HG02981 (cell line): ENCODE measurements at regions not wholly inside any gene's neighbourhood (a gene's known extent, or its start where the extent isn't known, plus 50 kb on each side); places are given as distances from the start of the nearest gene placed in this dataset.
"Not testable (repeated sequence)": the region's sequence is repeated elsewhere in the genome, so short reads cannot be mapped to it uniquely, and the experiment has no call there.

Experiments
- ATAC-seq: cut with Tn5 transposase; IDR thresholded peaks from one replicate; pipeline ENCODE4 v1.9.1; 2021; ENCODE audit warnings: mild to moderate bottlenecking, moderate library complexity; ENCODE audit not compliant: unreplicated experiment

GRCh38 chr20:47927944-47928343, 142.7 kb upstream of the SULF2 start:
- no peak for ATAC-seq

GRCh38 chr20:47927385-47927851, 142.1 kb upstream of the SULF2 start:
- ATAC-seq, result no peak

DNA sequence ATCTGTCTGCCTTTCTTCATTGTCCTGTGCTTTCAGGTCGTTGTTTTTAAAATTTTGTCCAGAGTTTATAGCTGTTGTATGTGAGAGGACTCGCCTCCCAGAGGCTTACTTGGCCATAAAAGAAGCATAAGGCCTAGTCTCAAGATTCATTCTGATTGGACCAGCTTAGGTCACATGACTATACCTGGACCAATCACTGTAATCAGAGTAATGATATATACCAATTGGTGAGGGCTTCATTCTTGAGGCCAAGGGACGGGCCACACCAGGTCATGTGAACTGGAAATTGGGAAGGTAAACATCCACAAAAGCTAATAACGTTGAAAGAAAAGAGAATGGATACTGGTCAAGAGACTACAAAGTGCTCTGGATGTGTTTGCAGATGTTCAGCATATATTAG, 141.4 kb upstream of the SULF2 start:
- no peak for ATAC-seq

- no peak for ATAC-seq
These were observed 140.3 kb upstream of the SULF2 start for GRCh38 chr20:47925593-47925992.

DNA sequence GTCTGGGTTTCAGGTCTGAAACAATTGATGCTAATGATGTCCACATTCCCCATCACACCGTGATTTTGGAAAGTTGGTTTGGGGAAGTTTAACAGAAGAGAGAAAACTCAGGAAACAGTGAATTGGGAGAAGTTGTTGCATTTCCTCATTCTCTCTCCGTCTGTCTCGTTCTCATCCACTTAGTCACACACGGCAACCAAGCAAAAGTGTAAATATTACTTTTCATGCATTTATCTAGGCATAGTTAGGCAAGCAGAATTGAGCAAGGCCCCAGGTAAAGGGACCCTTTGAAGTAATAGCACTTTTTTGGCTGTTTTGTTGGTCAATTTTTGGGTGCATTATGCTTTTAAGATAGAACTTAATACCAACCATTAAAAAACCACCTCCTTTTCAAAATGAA, 137.0 kb upstream of the SULF2 start:
- no peak for ATAC-seq

GRCh38 chr20:47921829-47922228, 136.5 kb upstream of the SULF2 start:
- not testable (repeated sequence) for ATAC-seq

- no peak for ATAC-seq
These were observed 136.1 kb upstream of the SULF2 start for GRCh38 chr20:47921408-47921807.

- ATAC-seq, result no peak
These were observed 132.3 kb upstream of the SULF2 start for GRCh38 chr20:47917549-47918070.

- ATAC-seq, result no peak
These were observed 130.2 kb upstream of the SULF2 start for GRCh38 chr20:47915495-47915894.

DNA sequence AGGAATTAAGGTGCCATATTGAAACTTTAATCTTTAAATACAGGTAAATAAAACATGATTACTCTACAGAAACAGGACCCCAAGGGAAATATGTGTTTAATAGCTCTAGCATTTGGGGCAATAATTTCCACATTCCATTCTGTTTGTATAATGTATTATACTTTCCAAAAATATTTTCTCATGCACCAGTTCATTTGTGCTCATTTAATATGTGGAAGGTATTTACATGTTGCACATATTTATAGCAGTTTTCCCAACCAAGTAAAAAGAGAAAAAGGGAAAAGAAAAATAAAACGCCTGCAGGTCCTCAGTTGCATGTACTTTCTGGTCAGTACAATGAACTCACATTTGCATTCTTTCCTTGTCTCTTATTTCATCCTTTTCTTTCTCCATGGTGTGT, 129.5 kb upstream of the SULF2 start:
- ATAC-seq, result no peak

DNA sequence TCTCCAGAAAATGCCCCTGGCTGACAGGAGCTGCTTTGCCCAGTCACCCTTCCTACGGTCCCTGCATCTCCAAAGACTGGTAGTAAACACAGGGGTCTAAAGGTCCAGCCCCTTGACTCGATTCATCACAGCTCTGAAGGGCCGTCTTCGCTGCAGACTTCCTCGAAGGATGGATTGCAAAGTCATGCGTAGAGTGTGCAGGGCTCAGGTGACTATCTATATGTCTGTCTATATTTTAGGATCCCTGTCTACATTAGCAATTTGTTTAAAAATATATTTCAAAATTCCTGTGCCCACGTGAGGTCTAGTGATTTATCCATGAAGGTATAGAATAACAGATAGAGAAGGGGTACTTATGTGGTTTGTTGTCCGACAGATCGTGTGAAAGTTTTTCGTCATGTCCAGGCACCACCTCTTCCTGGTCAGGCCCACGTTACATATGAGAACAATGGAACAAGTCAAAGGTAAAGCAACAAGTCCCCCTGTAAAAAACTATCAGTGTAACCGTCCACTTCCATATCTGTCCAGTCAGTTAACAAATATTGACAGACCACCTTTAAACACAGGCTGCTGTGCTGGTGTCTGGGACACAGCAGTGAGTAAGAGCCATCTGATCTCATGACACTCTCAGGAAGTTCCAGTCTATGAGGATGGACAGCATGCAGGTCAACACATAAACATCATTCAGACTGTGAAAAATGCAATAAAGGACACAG, 127.7 kb upstream of the SULF2 start:
- ATAC-seq, result not testable (repeated sequence)

DNA sequence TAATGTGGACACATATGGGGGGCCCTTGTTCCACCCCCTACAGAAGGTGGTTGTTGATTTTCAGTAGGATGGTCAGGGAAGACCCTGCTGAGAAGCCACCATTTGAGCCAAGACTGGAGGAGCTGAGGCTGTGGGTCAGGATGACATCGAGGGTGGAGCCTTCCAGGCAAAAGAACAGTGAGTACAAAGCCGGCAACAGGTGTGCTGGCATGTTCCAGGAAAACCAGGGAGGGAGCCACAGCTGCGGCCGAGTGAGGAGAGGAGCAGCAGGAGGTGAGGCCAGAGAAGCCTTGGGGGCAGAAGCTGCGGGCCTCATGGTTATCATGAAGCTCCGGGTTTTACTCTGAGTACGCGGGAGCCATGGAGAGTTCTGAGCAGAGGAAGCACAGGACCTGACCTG, 126.9 kb upstream of the SULF2 start:
- not testable (repeated sequence) for ATAC-seq

DNA sequence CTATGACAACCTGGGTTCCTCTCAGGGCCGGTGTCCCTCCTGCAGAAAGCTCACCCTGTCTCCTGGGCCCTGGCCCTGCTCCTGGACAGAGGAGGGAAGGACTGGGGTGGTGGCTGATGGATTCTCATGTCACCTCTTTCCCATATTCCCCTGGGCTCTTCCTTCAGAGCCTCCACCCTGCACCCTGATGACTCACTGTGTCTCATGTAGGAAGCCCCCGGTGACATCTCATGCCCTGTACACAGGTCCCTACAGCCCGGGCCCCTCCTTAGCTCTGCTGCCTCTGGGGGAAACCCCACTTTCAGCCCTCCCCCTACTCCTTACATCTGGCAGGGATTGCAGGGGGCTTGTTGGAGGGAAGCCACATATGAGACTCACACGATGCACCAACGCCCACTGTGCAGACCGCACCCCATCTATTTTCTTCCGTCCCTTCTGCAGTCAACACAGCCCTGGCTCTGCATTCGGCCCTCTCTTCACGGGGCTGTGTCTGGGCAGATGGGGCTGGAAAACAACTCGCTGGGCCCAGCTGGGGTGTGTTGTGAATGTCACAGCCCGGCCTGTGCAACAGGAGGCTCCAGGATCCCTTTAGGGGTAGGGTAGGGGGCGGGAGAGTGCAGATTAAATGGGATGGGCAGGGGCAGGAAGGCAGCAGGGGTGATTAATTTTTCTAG, 124.6 kb upstream of the SULF2 start:
- ATAC-seq, result not testable (repeated sequence)

- not testable (repeated sequence) for ATAC-seq
These were observed 123.2 kb upstream of the SULF2 start for GRCh38 chr20:47908361-47909035.

DNA sequence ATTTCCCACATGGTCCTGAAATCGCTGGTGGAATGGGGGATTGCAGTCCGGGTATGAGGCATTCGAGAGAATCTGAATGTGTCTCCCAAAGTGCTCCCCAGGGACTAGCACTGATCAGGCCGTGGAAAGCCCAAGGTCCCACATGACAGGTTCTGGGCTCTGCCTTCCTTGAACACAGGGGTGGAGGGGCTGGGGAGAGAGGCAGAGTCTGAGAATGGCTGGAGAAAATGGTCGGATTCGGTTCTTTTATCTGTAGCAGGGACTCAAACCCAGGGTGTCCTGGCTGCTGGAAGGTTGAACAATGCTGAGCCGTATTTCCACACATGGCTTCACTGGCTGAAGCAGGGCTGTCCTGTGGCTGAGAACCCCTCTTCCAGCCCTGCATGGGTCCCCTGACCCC, 122.7 kb upstream of the SULF2 start:
- ATAC-seq, result not testable (repeated sequence)

DNA sequence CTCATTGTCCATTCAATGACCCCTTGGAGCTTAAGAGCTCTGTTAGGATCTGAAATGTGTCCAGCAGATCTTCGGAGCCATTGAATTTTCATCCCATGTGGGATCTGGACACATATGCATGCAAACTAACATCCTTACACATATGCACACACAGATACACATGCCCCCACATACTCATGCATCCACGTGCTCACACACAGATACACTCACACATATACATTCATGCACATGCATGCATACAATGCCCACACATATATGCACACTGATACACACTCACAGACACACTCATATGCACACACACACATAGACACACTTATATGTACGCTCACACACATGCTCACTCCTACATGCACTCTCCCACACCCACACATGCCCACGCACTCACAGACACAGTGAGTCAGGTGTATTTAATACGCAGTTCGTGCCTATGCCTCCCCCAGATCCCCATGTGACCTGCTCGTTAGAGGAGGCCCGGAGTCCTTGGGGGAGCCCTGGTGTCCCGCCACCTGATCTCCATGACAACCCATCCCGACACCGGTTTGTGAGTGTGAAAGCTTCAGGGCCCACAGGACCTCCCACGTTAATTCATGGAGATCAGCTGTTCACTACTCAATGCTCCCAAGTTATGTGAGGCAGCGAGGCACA, 121.9 kb upstream of the SULF2 start:
- ATAC-seq, result no peak

GRCh38 chr20:47906348-47906660, 121.0 kb upstream of the SULF2 start:
- no peak for ATAC-seq

DNA sequence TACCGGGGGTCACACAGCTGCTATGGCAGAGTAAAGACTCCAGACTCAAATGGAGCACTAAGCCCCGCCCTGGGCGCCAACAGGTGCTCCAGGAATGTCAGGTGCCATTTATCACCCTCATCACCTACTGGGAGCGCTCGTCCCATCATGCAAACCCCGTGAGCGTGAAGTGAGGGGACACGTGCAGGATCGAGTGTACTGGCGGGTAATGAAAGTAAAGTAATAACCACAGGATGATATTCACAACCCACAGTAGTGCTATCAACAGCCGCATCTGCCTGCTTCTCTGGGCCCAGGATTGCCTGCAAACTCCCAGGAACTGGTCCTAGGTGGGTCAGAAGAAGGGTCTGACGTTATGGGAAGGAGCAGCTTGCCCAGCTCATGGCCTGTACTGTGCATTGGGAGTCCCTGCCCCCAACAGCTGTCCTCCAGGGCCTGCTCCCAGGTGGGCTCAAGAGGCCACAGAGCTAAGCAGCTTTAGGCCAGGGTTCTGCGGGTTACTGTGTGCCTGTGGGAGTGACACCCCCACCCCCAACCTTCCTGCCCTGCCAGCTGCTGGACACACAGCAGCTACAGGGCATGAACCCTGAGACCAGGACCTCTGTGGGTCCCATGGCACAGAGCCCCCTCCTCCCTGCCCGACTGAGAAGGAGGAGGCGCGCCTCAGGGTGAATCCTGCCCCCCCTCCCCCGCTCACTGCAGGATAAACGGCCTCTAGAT, 120.5 kb upstream of the SULF2 start:
- no peak for ATAC-seq

GRCh38 chr20:47903009-47903408, 117.7 kb upstream of the SULF2 start:
- ATAC-seq, result not testable (repeated sequence)

DNA sequence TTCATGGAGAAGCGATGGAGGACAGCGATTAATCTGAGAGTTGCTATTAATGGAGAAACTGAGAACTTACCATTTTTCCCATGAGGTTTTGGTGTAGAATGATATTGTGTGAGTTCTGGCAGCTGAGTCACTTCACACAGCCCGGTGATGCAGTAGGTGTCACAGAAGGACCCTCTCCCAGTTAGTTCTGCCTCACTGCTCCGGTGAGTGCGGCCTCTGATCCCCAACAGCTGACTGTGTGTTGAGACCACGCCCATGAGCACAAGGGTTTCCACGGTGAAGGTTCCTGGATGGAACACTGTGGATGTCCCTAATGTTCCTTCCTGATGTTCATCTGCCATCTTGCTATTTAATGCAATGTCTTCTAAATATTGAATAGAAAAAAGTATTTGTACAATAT, 114.0 kb upstream of the SULF2 start:
- not testable (repeated sequence) for ATAC-seq

- ATAC-seq, result no peak
These were observed 112.2 kb upstream of the SULF2 start for GRCh38 chr20:47897461-47897860.
